ENCODE measurements at regions not wholly inside any gene's neighbourhood (a gene's known extent, or its start where the extent isn't known, plus 50 kb on each side); places are given as distances from the start of the nearest gene placed in this dataset.

DNA sequence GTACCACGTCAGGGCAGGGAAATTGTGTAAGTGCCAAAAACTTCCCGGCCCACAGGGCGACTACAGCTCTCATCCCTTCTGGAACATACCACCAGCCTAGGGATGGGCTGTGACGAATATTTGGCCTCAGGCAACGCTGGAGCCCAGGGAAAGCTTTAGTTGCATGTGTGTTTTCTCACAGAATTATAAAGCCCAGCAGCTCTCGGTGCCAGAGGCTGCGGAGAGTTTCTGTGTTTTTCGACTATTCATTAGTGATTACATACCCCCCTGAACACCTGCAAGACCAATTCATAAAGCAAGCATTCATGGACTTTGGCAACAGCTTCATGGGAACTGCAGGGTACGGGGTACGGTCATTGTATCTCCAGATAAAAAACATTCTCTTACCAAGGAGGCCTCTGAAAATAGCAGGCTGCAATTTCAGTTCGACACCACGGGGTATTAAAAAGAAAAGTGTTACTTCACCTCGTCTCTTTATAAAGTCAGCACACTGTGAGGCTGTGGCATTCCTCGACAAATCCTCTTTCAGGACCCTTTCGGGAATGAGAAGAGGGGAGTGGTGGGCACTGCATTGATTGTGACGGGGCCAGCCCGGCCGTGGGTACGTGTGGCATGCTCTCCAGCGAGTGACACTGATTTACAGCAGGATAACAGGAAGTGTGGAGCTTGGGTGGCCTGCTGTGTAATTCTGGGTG, 243.6 kb upstream of the SORL1-AS1 start:
- no peaks in the 10 kb centered on the region for H3K9me3 ChIP-seq (ENCODE audit: low read depth, low read length)
- no peak for DNase-seq (ENCODE audit: low read depth, low spot score)
- no peak overlapping the region for H3K27ac ChIP-seq
- no peaks in the 10 kb centered on the region for H3K36me3 ChIP-seq (ENCODE audit: insufficient read depth, low read length)
- H3K4me3 ChIP-seq, result no peak overlapping the region
- TF ChIP-seq FOXP2 (optimal IDR thresholded peaks at IDR 0.05; ENCODE audit: control extremely low read depth, extremely low read length, insufficient read depth) (no peak), POLR2AphosphoS5 (IDR thresholded peaks at IDR 0.05; ENCODE audit: borderline replicate concordance, low read depth, low read length) (no peak), EZH2 (IDR thresholded peaks at IDR 0.05) (no peak)
- no peak overlapping the region for H3K9ac ChIP-seq (ENCODE audit: insufficient read length)

DNA sequence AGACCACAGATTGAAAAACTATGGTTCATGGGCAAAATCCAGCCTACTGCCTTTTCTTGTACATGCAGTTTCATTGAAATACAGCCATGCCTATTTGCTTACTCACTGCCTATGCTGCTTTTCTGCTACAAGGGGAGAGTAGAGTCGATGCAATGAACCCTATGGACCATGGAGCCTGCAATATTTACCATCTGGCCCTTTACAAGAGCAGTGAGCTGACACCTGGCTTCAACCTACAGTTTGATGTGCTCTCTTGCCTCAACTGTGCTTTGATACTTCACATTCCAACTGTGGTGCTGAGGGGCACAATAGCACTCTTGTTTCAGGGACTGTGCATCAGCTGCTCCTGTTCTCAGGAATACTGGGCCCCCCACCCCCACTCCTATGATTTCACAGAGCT, 239.5 kb upstream of the SORL1-AS1 start:
- TF ChIP-seq FOXP2 (optimal IDR thresholded peaks at IDR 0.05; ENCODE audit: control extremely low read depth, extremely low read length, insufficient read depth) (no peak), POLR2AphosphoS5 (IDR thresholded peaks at IDR 0.05; ENCODE audit: borderline replicate concordance, low read depth, low read length) (no peak), EZH2 (IDR thresholded peaks at IDR 0.05) (no peak)
- no peak overlapping the region for H3K9ac ChIP-seq (ENCODE audit: insufficient read length)
- H3K9me3 ChIP-seq (ENCODE audit: low read depth, low read length), result no peaks in the 10 kb centered on the region
- no peak for DNase-seq (ENCODE audit: low read depth, low spot score)
- no peak overlapping the region for H3K27ac ChIP-seq
- H3K36me3 ChIP-seq (ENCODE audit: insufficient read depth, low read length), result no peaks in the 10 kb centered on the region
- H3K4me3 ChIP-seq, result no peak overlapping the region

DNA sequence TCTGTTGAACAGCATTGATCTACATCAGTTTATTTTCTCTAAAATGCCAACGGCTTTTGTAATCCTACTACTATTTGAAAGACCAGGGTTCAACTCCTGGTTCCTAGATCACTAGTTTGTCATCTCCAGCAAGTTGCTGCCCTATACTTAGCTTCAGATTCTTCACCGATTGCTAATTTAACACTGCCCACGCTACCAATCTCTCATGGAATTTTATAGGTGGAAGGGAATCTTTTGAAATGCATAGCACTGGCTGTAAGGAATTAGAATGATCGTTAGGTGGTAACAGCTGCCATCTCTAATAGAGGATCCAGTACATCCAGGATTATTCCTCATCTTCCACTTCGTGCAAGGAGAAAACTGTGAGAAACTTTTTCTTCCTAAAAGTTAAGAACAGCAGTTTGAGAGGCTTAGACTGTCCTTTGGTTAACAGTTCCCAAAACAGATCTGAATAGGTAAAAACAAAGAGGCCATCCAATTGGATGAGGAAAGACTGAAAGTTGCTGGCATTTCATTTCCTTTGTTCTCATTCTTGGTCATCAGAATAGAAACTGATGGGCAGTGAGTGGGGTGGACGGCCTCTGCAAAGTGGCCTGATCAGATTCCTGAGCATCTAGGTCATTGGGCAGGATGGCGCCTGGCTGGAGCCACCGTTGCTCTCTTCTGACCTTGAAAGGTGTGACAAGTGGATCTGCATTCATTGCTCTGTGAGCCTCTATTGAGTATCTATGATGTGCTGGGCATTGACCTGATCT, 236.3 kb upstream of the SORL1-AS1 start:
- Histone ChIP-seq H3K36me3 (ENCODE audit: insufficient read depth, low read length) (no peaks in the 10 kb centered on the region), H3K9ac (ENCODE audit: insufficient read length) (no peak overlapping the region), H3K9me3 (ENCODE audit: low read depth, low read length) (no peaks in the 10 kb centered on the region), H3K4me3 (no peak overlapping the region), H3K27ac (no peak overlapping the region)
- DNase-seq (ENCODE audit: low read depth, low spot score), result no peak
- no peak for TF ChIP-seq EZH2 (IDR thresholded peaks at IDR 0.05)
- no peak for TF ChIP-seq POLR2AphosphoS5 (IDR thresholded peaks at IDR 0.05; ENCODE audit: borderline replicate concordance, low read depth, low read length)
- no peak for TF ChIP-seq FOXP2 (optimal IDR thresholded peaks at IDR 0.05; ENCODE audit: control extremely low read depth, extremely low read length, insufficient read depth)

DNA sequence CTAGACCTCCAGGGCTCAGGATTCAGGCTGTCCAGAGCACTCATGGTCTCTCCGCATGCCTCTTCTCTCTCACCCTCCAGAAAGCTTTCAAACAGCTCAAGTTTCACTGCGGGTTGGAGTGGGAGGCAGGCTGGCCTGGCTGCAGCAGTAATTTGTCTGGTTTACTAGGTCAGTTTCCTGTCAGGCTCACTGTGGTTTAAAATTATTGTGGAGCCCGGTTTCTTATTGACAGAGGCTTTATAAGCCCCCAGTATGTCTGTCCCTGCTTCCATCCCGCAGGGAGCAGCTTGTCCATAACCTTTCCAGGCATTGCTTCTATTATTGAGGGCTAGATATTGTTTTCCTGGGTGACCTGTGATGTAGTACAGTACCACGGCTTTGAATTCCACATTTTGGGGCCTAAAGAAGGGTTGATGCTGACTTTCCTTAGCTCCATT, 235.3 kb upstream of the SORL1-AS1 start:
- TF ChIP-seq FOXP2 (optimal IDR thresholded peaks at IDR 0.05; ENCODE audit: control extremely low read depth, extremely low read length, insufficient read depth) (no peak), POLR2AphosphoS5 (IDR thresholded peaks at IDR 0.05; ENCODE audit: borderline replicate concordance, low read depth, low read length) (no peak), EZH2 (IDR thresholded peaks at IDR 0.05) (no peak)
- Histone ChIP-seq H3K9ac (ENCODE audit: insufficient read length) (no peak overlapping the region), H3K4me3 (no peak overlapping the region), H3K27ac (no peak overlapping the region), H3K9me3 (ENCODE audit: low read depth, low read length) (no peaks in the 10 kb centered on the region), H3K36me3 (ENCODE audit: insufficient read depth, low read length) (no peaks in the 10 kb centered on the region)
- no peak for DNase-seq (ENCODE audit: low read depth, low spot score)

DNA sequence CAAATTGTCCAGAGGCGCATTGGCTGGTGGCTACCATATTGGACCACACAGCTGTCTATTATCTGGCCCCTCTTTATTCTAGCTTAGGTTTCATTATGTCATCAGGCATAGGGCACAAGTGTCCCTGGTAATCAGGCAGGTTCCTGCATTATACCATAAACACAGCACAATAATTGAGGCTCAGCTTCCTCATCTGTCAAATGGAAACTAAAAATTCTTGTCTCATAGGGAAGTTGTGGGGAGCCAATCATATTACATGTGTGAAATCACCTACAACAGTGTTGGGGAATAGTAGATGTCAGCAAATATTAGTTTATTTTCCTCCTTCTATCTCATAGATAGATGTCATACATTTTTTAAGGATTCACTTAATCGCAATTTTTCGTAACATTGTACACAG, 231.0 kb upstream of the SORL1-AS1 start:
- no peak overlapping the region for H3K27ac ChIP-seq
- H3K9me3 ChIP-seq (ENCODE audit: low read depth, low read length), result no peaks in the 10 kb centered on the region
- H3K4me3 ChIP-seq, result no peak overlapping the region
- no peaks in the 10 kb centered on the region for H3K36me3 ChIP-seq (ENCODE audit: insufficient read depth, low read length)
- H3K9ac ChIP-seq (ENCODE audit: insufficient read length), result no peak overlapping the region
- no peak for DNase-seq (ENCODE audit: low read depth, low spot score)
- TF ChIP-seq FOXP2 (optimal IDR thresholded peaks at IDR 0.05; ENCODE audit: control extremely low read depth, extremely low read length, insufficient read depth) (no peak), POLR2AphosphoS5 (IDR thresholded peaks at IDR 0.05; ENCODE audit: borderline replicate concordance, low read depth, low read length) (no peak), EZH2 (IDR thresholded peaks at IDR 0.05) (no peak)

Measured in SK-N-MC (cell line).